ENCODE measurements at regions not wholly inside any gene's neighbourhood (a gene's known extent, or its start where the extent isn't known, plus 50 kb on each side); places are given as distances from the start of the nearest gene placed in this dataset.

DNA sequence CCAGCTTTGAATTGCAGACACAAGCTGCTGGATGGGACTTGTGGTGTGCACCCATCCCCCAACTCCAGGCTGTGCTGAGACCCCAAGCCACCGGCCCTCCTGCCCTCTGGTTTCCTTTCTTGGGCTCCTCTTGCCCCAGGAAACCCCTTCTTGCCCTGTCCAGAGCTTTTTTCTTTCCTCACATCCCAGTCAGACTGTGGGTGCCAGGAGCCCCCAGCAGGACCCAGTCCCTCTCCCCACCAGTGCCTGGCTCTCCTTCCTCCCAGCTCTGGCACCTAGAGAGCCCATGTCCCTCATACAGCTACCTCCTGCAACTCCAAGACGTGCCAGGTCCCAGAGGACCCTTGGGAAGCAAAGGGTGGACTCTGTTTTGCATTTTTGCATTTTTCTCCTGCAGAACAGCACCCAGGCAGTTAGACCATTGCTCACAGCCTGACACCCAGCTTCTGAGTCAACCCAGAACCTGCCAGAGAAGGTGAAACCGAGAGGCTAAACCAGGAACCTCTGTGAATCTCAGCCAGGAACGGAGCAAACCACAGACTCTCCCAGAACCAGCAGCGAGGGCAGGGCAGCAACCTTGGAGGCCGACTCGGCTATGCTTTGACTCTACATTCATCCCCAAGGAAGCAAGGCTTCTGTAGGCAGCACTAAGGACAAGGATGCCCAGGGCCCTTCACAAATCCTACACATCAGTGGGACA, 221.1 kb downstream of the ANAPC1 start:
- H3K4me2 ChIP-seq (ENCODE audit: low read length): peak overlapping the region; percentile 4
- ChIA-PET POLR2A (no interaction called here), CTCF (ENCODE audit: unreplicated experiment) (no interaction called here)
- no peak overlapping the region for H3K4me3 ChIP-seq (ENCODE audit: low read depth, low read length, poor library complexity, severe bottlenecking)
- H3K9me2 ChIP-seq (ENCODE audit: insufficient read depth, low read length): no peaks in the 10 kb centered on the region
- peak overlapping the region; percentile 67 for H2AFZ ChIP-seq (ENCODE audit: low read length)
- DNase-seq (ENCODE audit: low spot score): no peak
- BruUV-seq (replicated peaks): no TSS peak
- peaks cover 40% of the 10 kb centered on the region for H3K4me1 ChIP-seq (ENCODE audit: insufficient read depth, low read length, poor library complexity, severe bottlenecking)
- peaks cover 8% of the 10 kb centered on the region; the same call in 1 of the 2 replicates for H3K9me3 ChIP-seq (ENCODE audit: low read length)
- no peaks in the 10 kb centered on the region for H3K79me2 ChIP-seq (ENCODE audit: insufficient read depth, low read depth, low read length)
- no peaks in the 10 kb centered on the region for H4K20me1 ChIP-seq (ENCODE audit: insufficient read depth, low read length)
- TF ChIP-seq, protein P1, sequence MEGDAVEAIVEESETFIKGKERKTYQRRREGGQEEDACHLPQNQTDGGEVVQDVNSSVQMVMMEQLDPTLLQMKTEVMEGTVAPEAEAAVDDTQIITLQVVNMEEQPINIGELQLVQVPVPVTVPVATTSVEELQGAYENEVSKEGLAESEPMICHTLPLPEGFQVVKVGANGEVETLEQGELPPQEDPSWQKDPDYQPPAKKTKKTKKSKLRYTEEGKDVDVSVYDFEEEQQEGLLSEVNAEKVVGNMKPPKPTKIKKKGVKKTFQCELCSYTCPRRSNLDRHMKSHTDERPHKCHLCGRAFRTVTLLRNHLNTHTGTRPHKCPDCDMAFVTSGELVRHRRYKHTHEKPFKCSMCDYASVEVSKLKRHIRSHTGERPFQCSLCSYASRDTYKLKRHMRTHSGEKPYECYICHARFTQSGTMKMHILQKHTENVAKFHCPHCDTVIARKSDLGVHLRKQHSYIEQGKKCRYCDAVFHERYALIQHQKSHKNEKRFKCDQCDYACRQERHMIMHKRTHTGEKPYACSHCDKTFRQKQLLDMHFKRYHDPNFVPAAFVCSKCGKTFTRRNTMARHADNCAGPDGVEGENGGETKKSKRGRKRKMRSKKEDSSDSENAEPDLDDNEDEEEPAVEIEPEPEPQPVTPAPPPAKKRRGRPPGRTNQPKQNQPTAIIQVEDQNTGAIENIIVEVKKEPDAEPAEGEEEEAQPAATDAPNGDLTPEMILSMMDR (conservative IDR thresholded peaks at IDR 0.05; ENCODE audit: low read length): no peak
- TF ChIP-seq EZH2phosphoT487 (IDR thresholded peaks at IDR 0.05; ENCODE audit: borderline replicate concordance, low read depth, low read length): no peak
- H3K27ac ChIP-seq (ENCODE audit: low read depth, low read length, poor library complexity, severe bottlenecking): no peak overlapping the region
- peaks cover 4% of the 10 kb centered on the region; the same call in 1 of the 2 replicates for H3K36me3 ChIP-seq (ENCODE audit: insufficient read depth, low read length)
- intact Hi-C loops (cut with micrococcal nuclease; ENCODE audit: unreplicated experiment): no loop called here

DNA sequence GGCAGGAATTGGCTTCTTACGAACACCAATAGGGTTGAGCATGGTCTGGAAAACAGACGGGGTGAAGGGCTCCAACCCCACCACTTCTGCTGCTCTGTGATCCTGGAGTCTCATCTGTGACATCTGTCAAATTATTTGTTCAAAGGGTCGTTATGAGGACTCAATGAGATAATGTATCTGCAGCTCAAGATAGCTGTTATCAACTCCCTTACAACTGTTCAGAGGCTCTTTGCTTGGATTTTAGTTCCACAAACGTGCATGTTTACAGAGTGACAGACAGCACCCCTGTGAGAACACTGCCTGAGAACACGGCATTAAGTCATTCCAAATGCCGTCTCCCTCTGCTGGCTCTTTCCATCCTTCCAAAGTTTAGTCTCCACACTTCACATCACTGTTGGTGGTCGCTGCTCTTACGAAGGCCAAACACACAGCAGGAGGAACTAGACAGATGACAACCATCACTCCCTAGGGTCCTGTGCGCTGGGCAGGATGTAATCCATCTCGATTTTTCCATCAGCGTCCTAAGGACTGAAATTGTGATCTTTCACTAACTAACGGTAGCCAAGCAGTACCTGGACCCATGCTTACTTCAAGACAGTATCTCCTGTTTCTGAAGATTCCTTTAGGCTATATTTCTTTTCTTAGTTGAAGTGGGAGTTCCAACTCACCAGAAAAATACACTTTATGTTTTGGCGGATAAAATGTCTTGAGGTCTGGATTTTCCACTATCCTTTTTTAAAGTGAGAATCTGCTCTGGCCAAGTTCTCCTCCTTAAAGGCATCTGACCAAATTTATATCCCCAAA, 220.3 kb downstream of the ANAPC1 start:
- no peaks in the 10 kb centered on the region for H3K79me2 ChIP-seq (ENCODE audit: insufficient read depth, low read depth, low read length)
- intact Hi-C loops (cut with micrococcal nuclease; ENCODE audit: unreplicated experiment): no loop called here
- no peak for TF ChIP-seq EZH2phosphoT487 (IDR thresholded peaks at IDR 0.05; ENCODE audit: borderline replicate concordance, low read depth, low read length)
- TF ChIP-seq, protein P1 (conservative IDR thresholded peaks at IDR 0.05; ENCODE audit: low read length): no peak
- H3K4me2 ChIP-seq (ENCODE audit: low read length): peak overlapping the region; percentile 4
- no peak for DNase-seq (ENCODE audit: low spot score)
- no peaks in the 10 kb centered on the region for H4K20me1 ChIP-seq (ENCODE audit: insufficient read depth, low read length)
- H3K27ac ChIP-seq (ENCODE audit: low read depth, low read length, poor library complexity, severe bottlenecking): no peak overlapping the region
- POLR2A ChIA-PET: no interaction called here
- no TSS peak for BruUV-seq (replicated peaks)
- H3K4me1 ChIP-seq (ENCODE audit: insufficient read depth, low read length, poor library complexity, severe bottlenecking): peaks cover 42% of the 10 kb centered on the region
- H3K9me3 ChIP-seq (ENCODE audit: low read length): peaks cover 16% of the 10 kb centered on the region; the same call in 1 of the 2 replicates
- peaks cover 12% of the 10 kb centered on the region for H3K36me3 ChIP-seq (ENCODE audit: insufficient read depth, low read length)
- peak overlapping the region; percentile 67; the same call in 1 of the 2 replicates for H2AFZ ChIP-seq (ENCODE audit: low read length)
- no peak overlapping the region for H3K4me3 ChIP-seq (ENCODE audit: low read depth, low read length, poor library complexity, severe bottlenecking)
- CTCF ChIA-PET (ENCODE audit: unreplicated experiment): no interaction called here
- H3K9me2 ChIP-seq (ENCODE audit: insufficient read depth, low read length): no peaks in the 10 kb centered on the region
